ENCODE measurements at regions not wholly inside any gene's neighbourhood (a gene's known extent, or its start where the extent isn't known, plus 50 kb on each side); places are given as distances from the start of the nearest gene placed in this dataset.

GRCh38 chr2:41457026-41457425, 590.8 kb upstream of the PKDCC start:
- FAIRE-seq (no peak), DNase-seq (ENCODE audit: low spot score) (no peak)

- FAIRE-seq (no peak), DNase-seq (ENCODE audit: low spot score) (no peak)
Measured at GRCh38 chr2:41460661-41461060, 587.2 kb upstream of the PKDCC start.

DNA sequence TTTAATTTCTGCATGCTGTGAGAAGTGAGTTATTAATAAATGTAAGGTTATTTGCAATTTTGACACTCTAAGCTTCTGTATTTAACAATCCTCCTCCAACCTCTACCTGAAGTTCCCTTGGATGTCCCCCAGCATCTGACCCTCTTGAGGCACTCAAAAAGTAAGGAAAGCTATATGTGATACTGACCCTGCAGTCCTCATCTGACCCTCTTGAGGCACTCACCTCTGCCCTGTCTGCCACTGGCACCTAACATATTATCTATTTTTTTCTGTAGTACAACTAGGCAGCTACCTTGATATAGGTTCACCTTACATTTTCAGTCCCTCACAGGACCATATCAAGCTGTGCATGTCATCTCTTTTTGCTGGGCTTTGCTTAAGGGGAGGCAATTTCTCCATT, 583.4 kb upstream of the PKDCC start:
- FAIRE-seq (no peak), DNase-seq (ENCODE audit: low spot score) (no peak)

DNA sequence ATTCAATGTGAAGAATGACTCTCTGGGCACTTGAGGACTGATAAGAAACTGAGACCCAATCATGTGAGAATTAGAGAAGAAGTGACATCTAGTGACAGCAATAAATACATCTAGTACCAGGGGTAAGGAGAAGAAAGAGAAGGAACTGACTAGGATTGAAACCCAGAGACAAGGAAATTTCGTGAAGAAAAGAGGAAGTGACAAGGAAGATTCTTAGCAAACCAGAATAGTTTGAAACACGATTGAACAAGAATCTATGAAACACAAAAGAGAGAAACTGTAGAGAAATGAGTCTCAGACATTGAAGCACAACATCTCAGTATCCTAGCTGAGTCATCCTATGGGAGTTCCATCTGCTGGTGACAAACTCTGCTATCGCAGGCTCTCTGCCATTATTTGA, 571.9 kb upstream of the PKDCC start:
- DNase-seq (ENCODE audit: low spot score): no peak

GRCh38 chr2:41482659-41483058, 565.2 kb upstream of the PKDCC start:
- FAIRE-seq (no peak), DNase-seq (ENCODE audit: low spot score) (no peak)

More for the DNA sequence above, 571.9 kb upstream of the PKDCC start:
- no peak for FAIRE-seq

DNA sequence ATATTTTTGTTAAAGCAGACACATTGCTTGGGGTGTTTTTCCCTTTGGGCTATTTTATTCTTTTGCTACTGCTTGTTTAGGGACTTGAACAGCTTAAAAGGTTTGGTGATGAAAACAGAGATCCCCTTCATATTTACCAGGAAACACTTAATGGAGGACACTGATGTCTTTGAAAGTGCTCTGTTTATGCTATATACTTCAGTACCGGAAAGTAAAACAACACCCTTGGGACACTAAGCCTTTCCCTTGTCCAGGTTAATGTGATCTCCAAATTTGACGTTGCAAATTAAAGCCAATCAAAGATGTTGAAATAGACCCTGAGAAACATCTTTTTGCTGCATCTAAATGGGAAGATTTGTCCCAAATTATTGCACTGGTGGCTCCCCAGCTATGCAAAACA, 564.6 kb upstream of the PKDCC start:
- no peak for DNase-seq (ENCODE audit: low spot score)
- FAIRE-seq: no peak

DNA sequence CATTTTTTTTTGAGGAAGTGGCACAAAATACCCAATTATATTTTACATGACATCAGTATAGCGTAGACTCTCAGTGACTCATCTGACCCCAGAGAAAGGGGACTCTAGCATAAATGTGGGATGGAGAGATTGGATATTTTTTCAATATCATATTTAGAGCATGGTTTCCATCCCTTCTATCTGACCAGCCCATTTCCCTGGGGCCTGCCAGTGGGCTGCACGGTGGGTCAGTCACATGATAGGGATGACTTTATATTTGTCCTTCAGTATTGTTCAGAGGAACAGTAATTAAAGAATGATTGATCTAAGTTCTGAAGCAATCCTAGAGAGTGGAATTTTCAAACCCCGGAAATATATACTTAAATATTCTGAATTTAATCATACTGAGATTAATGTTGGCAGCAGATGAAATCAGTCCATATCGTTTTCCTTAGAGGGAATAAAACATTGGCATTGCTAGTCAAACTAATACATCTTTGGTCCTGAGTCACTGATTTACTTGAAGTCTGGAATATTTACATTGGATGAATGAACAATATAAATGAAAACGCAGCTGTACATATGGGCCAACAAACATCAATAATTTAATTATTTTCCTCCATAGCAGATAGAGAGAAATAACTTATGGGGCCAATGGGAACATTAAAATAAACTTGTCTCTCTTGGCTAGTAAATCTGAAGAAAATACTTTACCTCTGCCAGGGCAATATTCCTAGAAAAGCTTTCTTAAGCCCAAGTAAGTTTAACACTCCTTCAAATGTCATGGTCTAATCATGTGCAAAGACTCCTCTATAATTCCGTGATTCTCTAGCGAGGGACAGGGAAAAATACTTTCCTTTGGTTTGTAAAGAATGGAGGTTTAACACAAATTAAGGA, 563.6 kb upstream of the PKDCC start:
- no peak for DNase-seq (ENCODE audit: low spot score)
- FAIRE-seq: no peak

- FAIRE-seq (no peak), DNase-seq (ENCODE audit: low spot score) (no peak)
Measured at GRCh38 chr2:41484858-41485234, 563.0 kb upstream of the PKDCC start.

DNA sequence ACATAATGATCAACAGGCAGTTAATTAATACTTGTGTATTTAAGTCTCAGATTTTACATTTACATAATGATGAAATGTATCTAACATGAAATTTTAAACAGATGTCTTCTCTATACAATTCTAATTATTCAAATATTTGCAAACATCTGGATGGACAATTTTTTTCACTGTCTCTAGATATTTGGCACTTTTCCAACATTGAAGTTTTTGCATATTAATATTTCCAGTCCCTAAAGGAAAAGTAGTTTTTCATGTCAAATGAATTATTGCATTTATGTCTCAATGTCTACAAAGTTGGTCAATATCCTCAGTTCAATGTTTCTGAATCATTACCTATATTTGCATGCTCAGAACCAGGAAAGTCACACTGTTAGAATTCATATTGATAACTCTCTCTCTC, 560.9 kb upstream of the PKDCC start:
- DNase-seq (ENCODE audit: low spot score) (no peak), FAIRE-seq (no peak)

- no peak for FAIRE-seq
Measured at GRCh38 chr2:41488888-41489287, 558.9 kb upstream of the PKDCC start.

GRCh38 chr2:41489638-41490037, 558.2 kb upstream of the PKDCC start:
- DNase-seq (ENCODE audit: low spot score) (no peak), FAIRE-seq (no peak)

More at GRCh38 chr2:41488888-41489287, 558.9 kb upstream of the PKDCC start:
- no peak for DNase-seq (ENCODE audit: low spot score)

DNA sequence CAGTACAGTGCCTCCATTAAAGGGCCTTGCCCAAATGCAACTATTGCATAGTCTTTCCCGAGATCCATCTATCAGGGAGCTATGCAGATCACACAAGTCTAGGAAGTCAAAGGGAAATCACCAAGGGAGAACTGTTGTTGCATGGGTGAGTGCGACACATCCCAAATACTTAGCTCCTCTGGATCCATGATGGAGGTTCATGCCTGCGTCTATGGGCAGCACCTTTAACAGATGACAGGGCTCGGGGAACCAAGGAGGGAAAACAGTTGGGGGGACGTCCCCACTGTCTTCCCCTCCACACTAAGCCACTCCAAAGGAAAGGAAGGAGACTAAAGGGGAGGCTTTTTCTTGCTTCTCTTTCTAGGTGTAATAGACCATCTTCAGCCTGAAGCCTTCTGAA, 552.8 kb upstream of the PKDCC start:
- FAIRE-seq (no peak), DNase-seq (ENCODE audit: low spot score) (no peak)

GRCh38 chr2:41496908-41497307, 550.9 kb upstream of the PKDCC start:
- no peak for DNase-seq (ENCODE audit: low spot score)
- FAIRE-seq: no peak

- DNase-seq (ENCODE audit: low spot score): no peak
Measured at GRCh38 chr2:41498781-41499180, 549.0 kb upstream of the PKDCC start.

GRCh38 chr2:41500895-41501294, 546.9 kb upstream of the PKDCC start:
- no peak for FAIRE-seq
- DNase-seq (ENCODE audit: low spot score): no peak

More at GRCh38 chr2:41498781-41499180, 549.0 kb upstream of the PKDCC start:
- FAIRE-seq: no peak

DNA sequence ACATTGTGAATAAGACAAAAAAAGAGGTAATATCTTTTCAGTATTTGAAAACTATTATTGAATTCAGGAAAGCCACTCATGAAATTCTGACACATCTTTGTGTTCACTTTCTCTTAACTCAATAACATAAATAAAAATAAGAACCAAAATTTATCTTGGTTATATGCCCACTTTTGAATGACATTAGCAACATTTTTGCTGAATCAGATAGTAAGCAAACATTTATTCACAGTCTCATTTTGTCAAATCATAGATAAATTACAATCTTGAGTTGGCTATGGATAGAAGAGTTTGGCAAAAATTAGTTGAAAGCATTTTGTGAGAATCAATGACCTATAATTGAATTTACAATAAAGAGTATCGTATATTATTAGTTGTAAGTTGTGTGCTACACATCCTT, 545.1 kb upstream of the PKDCC start:
- no peak for FAIRE-seq
- no peak for DNase-seq (ENCODE audit: low spot score)

DNA sequence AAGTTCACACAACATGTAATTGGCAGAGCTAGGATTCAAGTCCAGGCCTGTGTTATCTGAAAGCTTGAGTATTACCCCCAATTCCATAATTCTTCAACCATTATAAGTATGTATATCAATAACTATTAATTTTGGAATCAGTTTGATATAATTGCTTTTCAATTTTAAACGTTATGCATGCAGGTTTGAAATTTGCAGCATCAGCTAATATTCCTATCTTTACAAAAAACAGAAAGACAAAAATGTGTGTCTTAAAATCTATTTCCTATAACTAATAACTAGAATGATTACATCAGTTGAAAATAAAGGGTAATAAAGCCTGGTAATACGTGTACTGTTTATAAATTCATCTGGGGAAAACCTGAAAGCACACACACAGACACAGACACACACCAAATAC, 543.3 kb upstream of the PKDCC start:
- FAIRE-seq: no peak
- no peak for DNase-seq (ENCODE audit: low spot score)

DNA sequence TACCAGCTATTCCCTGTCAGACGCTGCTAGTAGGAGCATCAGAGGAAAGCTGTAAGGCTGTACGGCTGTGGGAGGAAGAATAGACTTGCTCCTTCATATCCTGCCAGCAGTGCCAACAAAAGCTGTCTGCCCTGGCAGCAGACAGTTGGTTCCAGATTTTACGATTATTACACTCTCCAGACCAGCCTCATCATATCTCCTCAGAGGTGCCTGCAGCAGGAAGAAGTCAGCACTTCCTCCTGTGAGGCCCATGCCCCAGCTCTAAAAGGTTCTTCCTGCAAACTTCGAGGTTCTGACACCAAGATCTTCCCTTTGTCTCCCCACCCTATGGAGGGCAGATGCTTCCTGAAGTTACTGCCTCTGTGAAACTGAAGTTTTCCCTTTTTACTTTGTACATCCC, 537.7 kb upstream of the PKDCC start:
- DNase-seq (ENCODE audit: low spot score) (no peak), FAIRE-seq (no peak)

GRCh38 chr2:41521211-41521610, 526.6 kb upstream of the PKDCC start:
- no peak for FAIRE-seq

DNA sequence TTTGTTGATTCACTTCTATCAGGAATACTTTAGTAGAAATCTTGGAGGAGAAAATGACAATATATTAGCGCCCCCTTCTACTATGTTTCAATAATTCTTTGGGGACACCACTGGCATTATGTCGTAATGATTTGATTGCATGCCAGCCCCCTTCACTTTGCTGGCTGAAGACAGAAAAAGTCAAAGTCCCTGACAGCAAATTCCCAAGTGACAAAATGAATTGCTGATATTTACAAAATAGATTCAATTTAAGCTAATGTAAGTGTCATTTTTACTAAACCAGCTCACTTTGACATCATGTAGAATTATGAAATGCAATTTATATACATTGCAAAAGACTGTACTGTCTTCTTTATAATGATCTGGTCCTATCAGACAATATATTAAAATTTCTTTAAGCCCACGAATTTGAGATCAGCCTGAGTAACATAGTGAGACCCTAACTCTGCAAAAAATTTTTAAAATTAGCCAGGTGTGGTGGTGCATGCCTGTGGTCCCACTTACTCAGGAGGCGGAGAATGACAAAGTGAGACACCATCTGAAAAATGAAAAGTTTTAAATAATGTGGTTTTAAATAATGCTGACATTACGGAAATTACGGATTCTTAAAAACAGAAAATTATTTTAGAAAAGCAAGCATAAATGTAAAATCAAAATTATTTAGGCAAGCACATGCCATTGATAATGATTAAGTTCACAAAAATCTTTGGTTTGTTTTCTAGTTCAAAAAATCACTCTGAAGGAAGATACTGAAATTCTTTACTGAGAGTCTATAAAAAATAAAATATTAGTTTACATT, 520.1 kb upstream of the PKDCC start:
- FAIRE-seq (no peak), DNase-seq (ENCODE audit: low spot score) (no peak)

More at GRCh38 chr2:41521211-41521610, 526.6 kb upstream of the PKDCC start:
- no peak for DNase-seq (ENCODE audit: low spot score)

GRCh38 chr2:41535575-41535974, 512.2 kb upstream of the PKDCC start:
- FAIRE-seq (no peak), DNase-seq (ENCODE audit: low spot score) (no peak)

DNA sequence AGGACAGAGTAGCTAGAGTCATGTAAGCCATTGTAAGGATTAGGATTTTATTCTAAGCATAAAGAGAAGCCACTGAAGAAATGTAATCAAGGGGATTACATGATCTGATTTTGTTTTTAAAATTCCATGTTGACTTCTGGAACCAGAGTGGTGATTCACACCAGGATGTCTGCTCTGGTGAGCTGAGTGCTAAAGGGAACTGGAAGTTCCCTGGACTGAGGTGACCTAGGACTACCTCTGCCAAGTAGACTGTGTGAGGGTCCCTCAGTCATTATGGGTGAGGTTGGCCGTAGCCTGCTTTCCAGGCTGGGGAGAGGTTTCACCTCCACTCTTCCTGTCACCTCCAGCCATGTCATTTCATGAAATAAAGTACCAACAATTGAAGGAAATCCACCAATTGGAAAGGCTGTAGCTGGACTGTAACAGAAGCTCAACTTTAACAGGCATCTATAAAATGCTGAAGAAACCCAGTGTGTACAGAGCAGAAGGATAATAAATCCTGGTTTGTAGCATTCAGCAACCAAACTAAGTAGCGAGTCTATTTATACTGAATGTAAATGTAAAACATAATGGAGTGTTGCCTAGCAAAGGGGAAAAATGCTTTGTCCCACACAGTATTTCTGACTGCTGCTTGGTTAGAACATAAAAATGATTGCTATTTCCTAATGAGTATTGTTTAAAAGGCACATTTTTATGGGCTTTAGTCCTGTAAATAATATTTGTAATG, 507.4 kb upstream of the PKDCC start:
- FAIRE-seq: no peak

More for the DNA sequence above, 507.4 kb upstream of the PKDCC start:
- no peak for DNase-seq (ENCODE audit: low spot score)
